NCI-H187 (cell line): ENCODE measurements at regions not wholly inside any gene's neighbourhood (a gene's known extent, or its start where the extent isn't known, plus 50 kb on each side); places are given as distances from the start of the nearest gene placed in this dataset.

Experiments used
- DNase-seq, 2 experiments: peaks; one replicate each; lab custom pipeline; 2025; lab: John Stamatoyannopoulos, UW

DNA sequence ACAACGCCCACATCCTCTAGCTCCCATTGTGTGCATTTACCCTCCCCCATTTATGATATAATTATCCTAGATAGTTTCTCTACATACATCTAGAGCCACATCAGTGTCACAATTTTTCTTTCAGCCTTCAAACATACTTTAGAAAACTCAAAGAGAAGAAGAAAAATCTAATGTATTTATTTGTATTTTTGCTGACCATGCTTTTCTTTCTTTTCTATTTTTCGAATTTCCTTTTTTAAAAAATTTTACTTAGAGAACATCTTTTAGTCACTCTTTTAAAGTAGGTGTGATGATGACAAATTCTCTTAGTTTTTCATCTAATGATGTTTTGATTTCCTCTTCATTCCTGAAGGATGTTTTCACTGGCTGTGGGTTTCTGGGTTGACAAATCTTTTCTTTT is 117.0 kb upstream of the CHL1 start:
- DNase-seq = no peak

- DNase-seq = no peak
Measured at GRCh38 chr3:82508-82907, 114.1 kb upstream of the CHL1 start.

GRCh38 chr3:83096-83495 is 113.5 kb upstream of the CHL1 start:
- no peak for DNase-seq

- no peak for DNase-seq
Measured at GRCh38 chr3:85180-85579, 111.4 kb upstream of the CHL1 start.

DNA sequence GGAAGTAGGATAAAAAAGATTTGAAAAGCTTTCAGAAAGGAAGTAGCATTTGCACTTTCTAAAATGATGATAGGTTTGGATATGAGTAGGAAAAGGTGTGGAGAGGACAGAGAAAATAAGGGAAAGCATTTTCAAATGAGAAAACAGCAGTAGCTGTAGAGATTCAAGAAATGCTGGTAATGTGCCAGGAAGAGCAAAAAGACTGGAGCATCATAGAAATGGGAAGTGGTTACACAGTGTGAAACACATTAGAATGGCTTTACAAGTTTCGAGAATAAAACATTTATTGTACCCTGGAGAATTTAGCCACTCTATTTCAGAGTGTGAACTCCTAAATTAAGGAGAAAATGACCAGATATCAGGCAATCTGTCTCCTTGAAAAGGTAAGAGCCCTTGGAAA is 108.3 kb upstream of the CHL1 start:
- DNase-seq = no peak

DNA sequence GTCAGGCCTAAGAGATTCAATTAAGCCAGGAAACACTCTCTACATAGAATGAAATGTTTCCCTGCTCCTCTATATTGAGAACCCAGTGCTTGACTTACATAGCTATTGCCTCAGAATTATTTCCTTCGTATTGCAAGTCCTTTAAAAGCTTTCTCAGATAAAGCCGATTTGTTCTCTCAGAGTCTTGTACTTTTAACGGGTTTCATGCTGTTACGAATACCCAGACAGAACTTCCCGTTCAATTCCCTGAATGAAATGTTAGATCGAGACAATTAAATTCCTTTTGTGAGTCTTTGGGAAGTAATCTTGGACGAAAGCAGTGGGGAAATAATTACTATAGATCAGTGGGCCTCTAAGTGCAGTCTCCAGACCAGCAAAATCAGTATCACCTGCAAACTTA is 102.8 kb upstream of the CHL1 start:
- no peak for DNase-seq

DNA sequence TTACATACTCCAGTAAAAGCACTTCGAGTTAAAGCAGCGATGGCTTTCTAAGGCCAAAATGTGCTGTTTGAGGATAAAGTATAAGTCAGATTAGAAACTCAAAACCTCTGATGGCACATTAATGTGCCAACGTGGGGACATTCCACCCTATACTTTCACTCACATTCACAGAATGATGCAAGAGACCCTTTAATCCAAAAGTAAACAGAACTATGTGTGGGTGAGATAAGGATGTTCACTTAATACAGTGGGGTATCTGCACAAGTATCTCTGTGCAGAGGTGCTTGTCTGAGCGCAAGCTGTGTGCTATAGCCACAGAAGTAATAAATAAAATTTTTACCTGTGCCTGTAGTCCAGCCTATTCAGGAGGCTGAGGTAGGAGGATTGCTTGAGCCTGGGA is 100.3 kb upstream of the CHL1 start:
- no peak for DNase-seq

DNA sequence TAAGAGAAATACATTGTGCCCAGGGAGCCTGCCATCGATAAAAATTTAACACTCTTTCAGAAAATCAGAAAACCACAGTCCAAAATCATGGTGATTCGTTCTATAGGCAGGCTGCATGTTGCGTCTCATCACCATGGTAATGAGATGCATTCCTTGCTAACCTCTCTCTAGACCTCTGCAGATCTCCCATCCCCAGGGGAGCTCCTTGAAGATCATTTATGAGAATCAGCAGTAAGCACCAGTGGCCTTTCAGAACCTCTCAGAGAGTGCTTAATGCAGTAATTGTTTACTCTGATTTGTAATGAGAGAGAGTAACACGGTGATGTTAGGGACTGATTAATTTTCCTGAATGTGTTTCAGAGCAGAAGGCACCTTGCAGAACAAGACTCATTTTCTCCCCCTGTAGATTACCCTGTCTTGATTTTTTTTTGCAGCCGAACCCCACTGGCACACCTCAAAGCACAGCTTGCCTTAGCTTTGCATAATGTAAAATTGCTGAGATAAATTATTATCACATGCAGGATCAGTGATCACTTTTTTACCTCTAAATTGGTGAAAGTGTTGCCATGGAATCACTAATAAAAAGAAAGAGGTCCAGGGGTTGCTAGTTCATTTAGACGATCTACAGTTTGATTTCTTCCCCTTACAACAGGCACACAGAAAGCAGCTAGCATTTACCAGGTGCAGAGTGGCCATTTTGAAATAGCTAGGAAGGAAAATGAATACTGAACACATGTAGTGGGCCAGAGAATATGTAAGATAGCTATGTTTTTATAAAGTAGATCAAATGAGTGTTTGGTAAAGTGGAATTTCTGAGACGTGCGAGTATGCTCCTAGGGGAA is 98.9 kb upstream of the CHL1 start:
- DNase-seq = peak; percentile 11 to 74

DNA sequence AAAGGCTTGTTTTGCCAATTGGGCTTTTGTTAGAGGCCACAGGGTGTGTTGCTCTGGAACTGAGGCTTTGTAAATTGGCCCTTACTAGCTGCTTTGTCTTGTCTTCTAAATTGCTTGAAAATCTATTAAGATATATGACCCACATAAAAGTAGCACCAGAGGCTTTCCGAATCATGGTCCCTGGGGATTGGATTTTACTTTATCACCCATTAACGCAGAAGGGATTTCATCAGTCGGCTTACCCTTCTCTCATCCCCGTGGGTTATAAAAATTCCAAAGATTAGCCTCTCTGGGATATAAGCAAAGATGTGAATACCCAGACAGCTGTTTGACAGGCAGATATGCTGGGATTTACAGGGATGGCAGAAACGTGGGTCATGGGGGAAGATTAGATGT is 98.3 kb upstream of the CHL1 start:
- no peak for DNase-seq

DNA sequence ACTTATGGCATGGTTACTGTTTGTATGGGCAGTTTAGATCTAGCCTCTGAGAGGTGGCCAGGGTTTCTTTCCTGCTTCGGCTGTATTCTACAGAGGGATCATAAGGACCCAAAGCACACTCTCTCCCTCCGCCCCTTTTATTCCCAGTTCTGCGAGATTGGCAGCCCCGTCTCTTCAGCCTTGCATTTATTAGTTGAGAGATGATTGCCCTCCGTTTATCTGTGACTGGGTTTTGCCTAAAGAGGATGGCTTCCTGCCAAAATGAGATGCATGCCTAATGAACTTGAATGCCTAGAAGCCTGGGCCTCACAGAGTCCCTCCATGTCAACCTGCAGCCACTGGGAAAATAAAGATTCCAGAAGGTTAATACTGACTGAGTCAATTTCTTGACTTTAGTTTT is 97.1 kb upstream of the CHL1 start:
- peak; percentile 18 to 40 for DNase-seq

DNA sequence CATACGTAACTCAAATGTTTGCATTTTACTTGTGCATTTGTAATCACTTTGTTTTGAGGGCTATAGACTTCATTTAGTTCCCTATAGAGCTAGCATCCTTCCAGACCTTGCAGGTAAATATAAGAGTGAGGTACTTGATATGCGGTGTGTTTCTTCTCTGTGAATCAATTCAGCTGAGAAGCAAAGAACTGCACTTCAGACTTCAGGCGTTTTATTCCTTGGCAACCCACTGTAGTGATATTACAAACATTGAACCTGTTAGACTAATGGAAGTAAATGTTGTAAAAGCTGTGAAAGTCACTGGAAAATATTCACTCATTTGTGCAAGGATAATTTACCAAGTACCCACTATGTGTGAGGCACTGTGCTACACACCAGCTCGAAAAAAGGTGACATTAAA is 94.1 kb upstream of the CHL1 start:
- DNase-seq = no peak

DNA sequence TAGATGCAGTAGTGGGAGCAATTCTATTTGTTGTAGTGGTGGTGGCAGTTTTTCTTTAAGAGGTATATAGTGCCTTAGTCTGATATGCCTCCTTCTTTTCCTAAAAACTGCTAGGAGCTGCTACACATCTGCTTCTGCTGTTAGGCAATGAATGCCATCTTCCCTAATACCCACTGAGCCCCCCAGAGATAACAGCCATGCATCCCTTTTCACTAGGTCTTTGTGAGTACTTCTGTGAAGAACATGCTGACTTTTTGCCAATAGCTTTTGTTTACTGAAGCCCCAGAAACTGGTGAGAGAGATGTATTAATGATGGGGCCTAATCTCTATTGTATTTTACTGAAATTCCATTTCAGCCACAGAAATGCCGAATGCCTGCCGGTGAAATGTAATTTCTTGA is 92.6 kb upstream of the CHL1 start:
- no peak for DNase-seq

GRCh38 chr3:105585-105984 is 91.0 kb upstream of the CHL1 start:
- DNase-seq = no peak

DNA sequence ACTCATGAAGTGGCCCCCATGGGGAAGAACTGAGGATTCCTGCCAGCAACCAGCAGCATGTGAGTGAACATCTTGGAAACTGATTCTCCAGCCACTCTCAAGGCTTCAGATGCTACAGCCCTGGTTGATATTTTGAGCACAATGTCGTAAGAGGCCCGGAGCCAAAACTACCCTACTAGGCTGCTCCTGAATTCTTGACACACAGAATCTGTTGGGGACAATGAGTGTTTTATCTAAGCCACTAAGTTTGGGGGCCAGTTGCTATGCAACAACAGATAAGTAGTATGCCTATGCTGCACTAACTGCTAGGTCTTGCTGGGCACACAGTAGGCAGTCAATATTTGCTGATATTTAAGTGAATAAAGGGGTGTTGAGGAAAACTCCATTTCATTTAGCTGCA is 89.9 kb upstream of the CHL1 start:
- no peak for DNase-seq

DNA sequence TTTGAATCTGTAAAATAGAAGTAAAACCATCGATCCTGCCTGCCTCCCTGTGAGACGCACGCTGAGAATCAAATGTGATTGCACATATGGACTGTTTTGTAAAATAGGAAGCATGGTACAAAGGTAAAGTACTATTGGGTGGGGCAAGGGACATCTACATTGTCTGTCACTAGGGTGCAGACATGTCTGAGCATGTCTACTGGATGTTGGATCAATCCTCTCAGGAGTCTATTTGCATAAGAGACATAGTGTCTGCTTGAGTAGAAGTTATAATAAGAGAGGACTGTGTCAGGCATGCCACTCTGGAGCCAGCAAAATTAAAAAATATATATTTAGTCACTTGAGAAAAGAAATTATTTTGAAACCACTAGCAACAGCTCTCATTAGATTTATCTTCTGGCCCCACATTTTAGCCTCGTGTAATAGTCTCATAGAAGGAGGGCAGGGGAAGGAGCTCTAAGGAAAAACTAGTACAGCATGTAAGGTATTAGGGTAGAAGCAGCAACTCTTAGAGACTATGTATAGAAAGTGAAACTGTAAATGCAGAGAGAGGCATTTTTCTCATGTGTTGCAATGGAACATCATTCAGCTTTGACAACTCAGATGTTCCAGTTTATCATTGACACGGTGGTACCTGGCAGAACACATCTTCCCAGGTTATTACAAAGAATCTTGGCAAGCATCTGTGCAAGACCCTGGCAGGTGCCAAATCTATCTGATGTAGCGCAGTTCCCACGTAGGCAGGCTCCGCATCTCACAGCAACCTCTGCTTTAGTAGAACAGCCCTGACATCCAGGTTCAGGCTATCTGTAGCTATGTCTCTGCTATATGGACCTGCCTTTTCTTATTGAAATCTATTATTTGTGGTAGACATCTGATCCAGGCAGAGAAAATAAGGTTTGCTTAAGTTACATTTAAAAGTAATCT is 85.2 kb upstream of the CHL1 start:
- DNase-seq = peak; percentile 18 to 59

DNA sequence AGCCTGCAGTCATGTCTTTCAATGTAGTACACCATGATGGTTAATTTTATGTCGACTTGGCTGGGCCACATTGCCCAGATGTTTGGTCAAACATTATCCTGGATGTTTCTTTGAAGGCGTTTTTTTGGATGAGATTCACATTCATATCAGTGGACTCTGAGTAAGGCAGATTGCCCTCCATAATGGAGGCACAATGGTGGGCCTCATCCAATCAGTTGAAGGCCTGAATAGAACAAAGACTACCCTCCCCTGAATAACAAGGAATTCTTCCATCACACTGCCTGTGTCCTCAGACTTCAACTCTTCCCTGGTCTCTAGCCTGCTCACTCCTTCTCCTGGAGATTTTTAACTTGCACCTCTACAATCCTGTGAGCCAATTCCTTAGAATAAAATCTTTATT is 83.8 kb upstream of the CHL1 start:
- no peak for DNase-seq

DNA sequence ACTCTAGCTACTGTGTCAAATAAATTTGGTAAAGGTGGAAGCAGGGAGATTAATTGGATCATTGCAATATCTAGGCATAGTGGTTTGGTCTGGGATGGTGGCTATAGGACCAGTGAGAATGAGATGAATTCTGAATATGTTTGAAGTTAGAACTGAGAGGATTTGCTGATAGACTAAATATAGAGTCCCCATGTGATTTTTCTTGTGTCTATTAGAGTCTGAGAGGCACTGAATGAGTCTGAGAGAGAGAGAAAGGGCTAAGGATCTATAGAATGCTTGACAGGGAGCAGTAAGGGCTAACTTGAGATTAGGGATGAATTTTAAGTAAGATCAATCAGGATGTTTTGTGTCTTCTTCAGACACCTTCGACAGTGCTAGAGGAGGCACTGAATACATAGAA is 77.9 kb upstream of the CHL1 start:
- no peak for DNase-seq

DNA sequence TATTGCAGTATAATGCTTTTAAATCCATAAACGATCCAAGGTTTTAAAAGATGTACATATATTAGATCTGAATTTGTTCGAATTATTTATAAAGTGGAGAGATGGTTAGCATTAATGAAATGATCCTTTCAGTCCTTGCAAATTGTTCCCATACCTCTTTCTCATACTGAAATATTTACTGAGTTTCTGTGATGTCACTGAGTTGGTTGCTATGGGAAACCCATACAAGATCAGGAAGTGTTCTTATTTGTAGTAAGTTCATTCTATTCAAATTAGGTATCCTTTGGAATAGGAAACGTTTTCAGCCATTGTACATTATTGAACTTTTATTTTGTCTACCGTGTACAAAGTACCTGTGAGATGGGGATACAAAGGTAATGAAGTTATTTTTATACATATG is 73.2 kb upstream of the CHL1 start:
- no peak for DNase-seq

- DNase-seq = no peak
Measured at GRCh38 chr3:124557-125179, 71.9 kb upstream of the CHL1 start.

GRCh38 chr3:128515-129172 is 67.9 kb upstream of the CHL1 start:
- DNase-seq = no peak

GRCh38 chr3:131151-131888 is 65.2 kb upstream of the CHL1 start:
- peak in 1 of 2 experiments; percentile 28 for DNase-seq

DNA sequence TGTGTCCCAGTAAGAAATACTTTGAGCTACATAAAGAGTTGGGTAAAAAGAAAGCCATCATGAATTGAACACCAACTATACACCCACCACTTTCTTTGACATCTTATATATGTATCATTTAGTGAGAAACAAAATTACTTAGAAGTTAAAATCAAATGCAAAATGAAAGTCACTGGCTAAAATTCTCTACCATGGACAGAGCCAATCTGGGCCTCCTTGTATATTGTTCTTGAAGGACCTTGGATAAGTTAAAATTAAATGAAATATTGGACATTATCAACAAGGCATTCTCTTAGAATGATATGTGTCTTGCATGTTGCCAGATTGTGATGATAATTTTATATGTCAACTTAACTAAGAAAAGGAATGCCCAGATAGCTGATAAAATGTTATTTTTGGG is 64.2 kb upstream of the CHL1 start:
- no peak for DNase-seq
